Posterior vena cava (tissue), 2 donors: ENCODE measurements at regions not wholly inside any gene's neighbourhood (a gene's known extent, or its start where the extent isn't known, plus 50 kb on each side); places are given as distances from the start of the nearest gene placed in this dataset.
"Not testable (repeated sequence)": the region's sequence is repeated elsewhere in the genome, so short reads cannot be mapped to it uniquely, and the experiment has no call there.

ENCODE experiments used
- DNase-seq: peaks from one replicate; pipeline ENCODE4 v3.0.0-alpha.2; 2020; ENCODE audit warnings: low spot score
- intact Hi-C, 2 donors: fragments of 100-400 bp; cut with DNase I; formaldehyde crosslinking; loops; one replicate each; pipeline versions ENCODE4 v1.14.1 to v1.14.2; 2022 to 2023
- donor health status: DM: yes; HTN: yes; CAD: no.
- donor health status: DM: yes; HTN: yes; CAD: no.

DNA sequence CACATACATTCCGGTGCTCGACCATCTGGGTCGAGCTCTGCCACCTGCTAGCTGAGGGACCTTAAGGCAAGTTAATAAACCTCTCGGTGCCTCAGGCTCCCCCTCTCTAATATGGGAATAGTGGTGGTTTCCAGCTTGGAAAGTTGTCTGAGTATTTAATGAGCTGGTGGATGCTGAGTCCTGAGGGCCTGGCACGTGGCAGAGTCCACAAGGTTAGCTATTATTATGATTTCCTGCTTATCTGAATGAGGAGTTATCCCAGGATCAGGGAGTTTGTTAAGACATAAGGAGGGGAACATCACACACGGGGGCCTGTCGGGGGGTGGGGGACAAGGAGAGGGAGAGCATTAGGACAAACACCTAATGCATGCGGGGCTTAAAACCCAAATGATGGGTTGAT lies 80.1 kb upstream of the SLC22A23 start:
- intact Hi-C loops = no loop called here
- DNase-seq = no peak

- intact Hi-C loops = no loop called here
- DNase-seq = no peak
Measured at GRCh38 chr6:3535776-3536435, 79.1 kb upstream of the SLC22A23 start.

DNA sequence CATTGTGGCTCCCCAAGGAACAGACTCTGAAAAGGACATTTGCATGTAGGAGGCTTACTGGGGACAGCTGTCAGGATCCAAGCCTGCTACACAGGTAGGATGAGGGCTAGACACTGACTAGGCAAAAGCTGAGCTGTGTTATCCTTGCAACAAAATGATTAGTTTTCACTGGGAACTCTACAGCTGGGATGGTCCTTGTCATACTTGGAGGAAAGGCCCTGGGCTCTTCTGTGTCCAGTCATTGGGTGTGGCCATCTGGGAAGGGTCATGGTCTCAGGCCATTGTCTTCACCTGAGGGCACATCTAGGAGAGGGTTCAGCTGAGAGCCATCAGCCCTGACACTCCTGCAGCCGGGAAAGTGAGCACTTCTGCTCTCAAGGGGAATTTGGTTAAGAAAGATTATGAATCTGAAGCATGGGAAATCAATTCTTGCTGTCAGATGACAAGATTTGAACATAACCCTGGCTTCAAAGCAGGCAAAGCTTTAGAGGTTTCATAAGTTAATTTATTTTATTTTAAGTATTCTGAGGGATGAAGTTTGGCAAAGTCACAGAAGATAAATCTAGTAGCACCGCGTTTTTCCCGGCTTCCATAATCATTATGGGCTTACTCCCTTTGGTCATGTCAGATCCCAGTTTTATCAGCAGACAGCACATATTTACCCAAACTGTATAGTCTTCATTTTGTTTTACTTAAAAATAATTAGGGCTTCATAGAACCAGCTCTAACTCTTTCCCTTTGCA lies 78.4 kb upstream of the SLC22A23 start:
- intact Hi-C loops = no loop called here
- DNase-seq = no peak

- intact Hi-C loops = no loop called here
- no peak for DNase-seq
Measured at GRCh38 chr6:3534599-3534998, 77.7 kb upstream of the SLC22A23 start.

GRCh38 chr6:3533981-3534380 lies 77.1 kb upstream of the SLC22A23 start:
- DNase-seq = no peak
- intact Hi-C loops = no loop called here

- intact Hi-C loops = no loop called here
- DNase-seq = no peak
Measured at GRCh38 chr6:3532296-3532916, 75.6 kb upstream of the SLC22A23 start.

- DNase-seq = no peak
- intact Hi-C loops = no loop called here
Measured at GRCh38 chr6:3531481-3531880, 74.6 kb upstream of the SLC22A23 start.

DNA sequence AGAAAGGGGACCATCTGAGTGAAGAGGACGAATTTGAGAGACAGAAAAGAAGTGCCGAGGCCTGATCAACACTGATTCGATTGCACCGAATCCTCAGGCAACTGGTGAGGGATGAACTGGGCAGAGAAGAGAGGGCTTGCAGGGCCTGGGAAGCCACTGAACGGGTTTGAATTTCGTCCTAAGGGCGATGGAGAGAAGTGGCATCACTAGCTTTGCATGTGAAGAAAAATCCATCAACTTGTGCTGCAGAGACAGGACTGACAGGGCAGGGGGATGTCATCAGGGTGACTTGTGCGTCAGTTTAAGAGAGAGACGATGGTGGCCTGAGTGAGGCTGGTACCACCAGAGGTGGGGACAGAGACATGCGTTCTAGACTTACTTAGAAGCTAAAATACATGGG lies 73.7 kb upstream of the SLC22A23 start:
- intact Hi-C loops = no loop called here
- no peak for DNase-seq

GRCh38 chr6:3529721-3530120 lies 72.9 kb upstream of the SLC22A23 start:
- no peak for DNase-seq

DNA sequence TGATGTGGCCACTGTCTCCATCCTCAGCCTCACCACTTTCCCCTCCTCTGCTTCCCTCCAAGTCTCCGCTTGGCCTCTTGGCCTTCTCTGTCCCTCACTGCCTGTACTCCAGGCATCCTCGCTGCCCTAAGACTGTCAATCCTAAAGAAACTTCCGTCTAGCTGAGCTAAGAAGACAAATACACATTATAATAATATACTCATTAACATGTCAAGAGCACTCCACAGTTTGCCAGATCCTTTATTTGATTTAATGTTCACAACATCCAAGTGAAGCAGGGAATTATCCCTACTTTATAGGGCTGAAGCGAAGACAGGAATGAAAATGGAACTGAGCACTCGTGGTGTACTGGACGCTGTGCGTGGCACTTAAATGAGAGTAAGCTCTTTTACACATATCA lies 72.4 kb upstream of the SLC22A23 start:
- DNase-seq = no peak
- intact Hi-C loops = no loop called here

More at GRCh38 chr6:3529721-3530120, 72.9 kb upstream of the SLC22A23 start:
- intact Hi-C loops = no loop called here

- DNase-seq, intact Hi-C loops: not testable (repeated sequence)
Measured at GRCh38 chr6:3528081-3528671, 71.3 kb upstream of the SLC22A23 start.

GRCh38 chr6:3527651-3527977 lies 70.8 kb upstream of the SLC22A23 start:
- no peak for DNase-seq
- intact Hi-C loops = no loop called here

- no peak for DNase-seq
- intact Hi-C loops = no loop called here
Measured at GRCh38 chr6:3526962-3527650, 70.3 kb upstream of the SLC22A23 start.

- no peak for DNase-seq
- intact Hi-C loops = no loop called here
Measured at GRCh38 chr6:3525915-3526314, 69.1 kb upstream of the SLC22A23 start.

- DNase-seq = no peak
- intact Hi-C loops = loop anchor here in 1 of 2 donors (5.0 kb wide), 1 partner anchor 1947 kb away; no protein-coding TSS in a partner anchor
Measured at GRCh38 chr6:3524456-3524855, 67.6 kb upstream of the SLC22A23 start.

DNA sequence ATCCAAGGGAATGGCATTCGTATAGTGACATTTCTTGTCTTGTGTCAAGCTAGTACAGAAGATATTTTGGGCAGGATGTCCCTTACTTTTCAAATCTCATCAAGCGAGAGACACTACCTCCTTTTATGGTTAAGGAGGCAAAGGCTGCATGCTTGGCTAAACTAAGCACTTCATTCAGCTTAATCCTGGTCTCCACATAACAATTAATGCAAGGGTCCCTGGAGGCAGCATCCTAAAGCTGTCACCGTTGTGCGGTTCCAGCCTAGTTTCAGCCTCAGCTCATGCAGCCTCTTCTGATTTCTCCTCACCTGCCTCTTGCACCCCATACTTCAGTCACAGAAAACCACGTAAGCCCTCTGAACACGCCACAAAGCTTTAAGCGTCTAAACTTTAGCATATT lies 67.1 kb upstream of the SLC22A23 start:
- intact Hi-C loops = loop anchor here in 1 of 2 donors (5.0 kb wide), 1 partner anchor 1947 kb away; no protein-coding TSS in a partner anchor

GRCh38 chr6:3523271-3523670 lies 66.4 kb upstream of the SLC22A23 start:
- no peak for DNase-seq
- intact Hi-C loops = loop anchor here in 1 of 2 donors (5.0 kb wide), 1 partner anchor 1946 kb away; no protein-coding TSS in a partner anchor

More for the DNA sequence above, 67.1 kb upstream of the SLC22A23 start:
- no peak for DNase-seq

GRCh38 chr6:3522561-3523260 lies 65.9 kb upstream of the SLC22A23 start:
- intact Hi-C loops = loop anchor here in 1 of 2 donors (5.0 kb wide), 1 partner anchor 1945 kb away; no protein-coding TSS in a partner anchor
- DNase-seq = no peak
